SK-N-SH treated with all-trans-retinoic acid at 6 μM for 48 hours (cell line): ENCODE measurements at regions not wholly inside any gene's neighbourhood (a gene's known extent, or its start where the extent isn't known, plus 50 kb on each side); places are given as distances from the start of the nearest gene placed in this dataset.
"Not testable (repeated sequence)": the region's sequence is repeated elsewhere in the genome, so short reads cannot be mapped to it uniquely, and the experiment has no call there.

ENCODE experiments used
- ATAC-seq: fragments of 200-7000 bp; cut with Tn5 transposase; 3 replicates; pipeline ENCODE4 v1.9.1; 2020; ENCODE audit warnings: mild to moderate bottlenecking, moderate library complexity
- ARNTL ChIP-seq: fragments of 450-650 bp; formaldehyde crosslinking; IDR thresholded peaks from 2 replicates; pipeline ENCODE4 v1.5.0; 2020; ENCODE audit warnings: low read depth, mild to moderate bottlenecking, moderate library complexity, borderline replicate concordance
- BACH2 ChIP-seq: fragments of 250-450 bp; sonication (Bioruptor Pico); IDR thresholded peaks from 2 replicates; pipeline ENCODE4 v1.9.0; 2021; ENCODE audit warnings: mild to moderate bottlenecking, borderline replicate concordance
- CSDC2 ChIP-seq: fragments of 250-450 bp; sonication (Bioruptor Pico); IDR thresholded peaks from 2 replicates; pipeline ENCODE4 v1.5.0; 2020; ENCODE audit warnings: mild to moderate bottlenecking, moderate library complexity
- CSRNP3 ChIP-seq: fragments of 250-450 bp; sonication (Bioruptor Pico); IDR thresholded peaks from 2 replicates; pipeline ENCODE4 v1.5.1; 2021; ENCODE audit warnings: mild to moderate bottlenecking, moderate library complexity
- ESRRG ChIP-seq: fragments of 250-450 bp; sonication (Bioruptor Pico); IDR thresholded peaks from 2 replicates; pipeline ENCODE4 v1.6.1; 2021; ENCODE audit warnings: mild to moderate bottlenecking
- GLIS3 ChIP-seq: fragments of 250-450 bp; sonication (Bioruptor Pico); IDR thresholded peaks from 2 replicates; pipeline ENCODE4 v1.5.0; 2020; ENCODE audit warnings: mild to moderate bottlenecking, moderate library complexity
- ISL1 ChIP-seq: fragments of 250-450 bp; sonication (Bioruptor Pico); IDR thresholded peaks from 2 replicates; pipeline ENCODE4 v2.1.2; 2022; ENCODE audit warnings: mild to moderate bottlenecking, moderate library complexity
- PATZ1 ChIP-seq: fragments of 250-450 bp; sonication (Bioruptor Pico); IDR thresholded peaks from 2 replicates; pipeline ENCODE4 v1.8.0; 2020; ENCODE audit warnings: mild to moderate bottlenecking, moderate library complexity, borderline replicate concordance
- POU6F1 ChIP-seq: fragments of 250-450 bp; sonication (Bioruptor Pico); IDR thresholded peaks from 2 replicates; pipeline ENCODE4 v1.8.0; 2021; ENCODE audit warnings: low read depth, mild to moderate bottlenecking, moderate library complexity, borderline replicate concordance
- PPARA ChIP-seq: fragments of 250-450 bp; sonication (Bioruptor Pico); IDR thresholded peaks from 2 replicates; pipeline ENCODE4 v1.5.0; 2020; ENCODE audit warnings: mild to moderate bottlenecking, borderline replicate concordance
- RARB ChIP-seq: fragments of 250-450 bp; sonication (Bioruptor Pico); IDR thresholded peaks from 2 replicates; pipeline ENCODE4 v1.8.0; 2021; ENCODE audit warnings: mild to moderate bottlenecking, moderate library complexity
- SNAI2 ChIP-seq: fragments of 250-450 bp; sonication (Bioruptor Pico); IDR thresholded peaks from 2 replicates; pipeline ENCODE4 v1.5.0; 2020; ENCODE audit warnings: mild to moderate bottlenecking, moderate library complexity
- TCF4 ChIP-seq: fragments of 250-450 bp; sonication (Bioruptor Pico); IDR thresholded peaks from 2 replicates; pipeline ENCODE4 v1.8.0; 2021; ENCODE audit warnings: mild to moderate bottlenecking, moderate library complexity, borderline replicate concordance
- TSHZ2 ChIP-seq: fragments of 250-450 bp; sonication (Bioruptor Pico); IDR thresholded peaks from 2 replicates; pipeline ENCODE4 v1.5.0; 2020; ENCODE audit warnings: mild to moderate bottlenecking, moderate library complexity
- ZC3H10 ChIP-seq: fragments of 250-450 bp; sonication (Bioruptor Pico); IDR thresholded peaks from 2 replicates; pipeline ENCODE4 v1.5.1; 2021; ENCODE audit warnings: mild to moderate bottlenecking, moderate library complexity
- ZFP3 ChIP-seq: fragments of 250-450 bp; sonication (Bioruptor Pico); IDR thresholded peaks from 2 replicates; pipeline ENCODE4 v1.5.0; 2020; ENCODE audit warnings: mild to moderate bottlenecking, moderate library complexity
- ZFP30 ChIP-seq: fragments of 450-650 bp; formaldehyde crosslinking; IDR thresholded peaks from 2 replicates; pipeline ENCODE4 v1.5.0; 2022; ENCODE audit warnings: mild to moderate bottlenecking, moderate library complexity
- ZNF565 ChIP-seq: fragments of 450-650 bp; formaldehyde crosslinking; conservative IDR thresholded peaks from 2 replicates; pipeline ENCODE4 v1.5.0; 2020; ENCODE audit warnings: low read depth, mild to moderate bottlenecking, moderate library complexity
- ZNF70 ChIP-seq: fragments of 450-650 bp; formaldehyde crosslinking; IDR thresholded peaks from 2 replicates; pipeline ENCODE4 v1.5.0; 2020; ENCODE audit warnings: mild to moderate bottlenecking, moderate library complexity
- ZNF8 ChIP-seq: fragments of 450-650 bp; formaldehyde crosslinking; IDR thresholded peaks from 2 replicates; pipeline ENCODE4 v1.5.0; 2020; ENCODE audit warnings: mild to moderate bottlenecking, moderate library complexity
- TF ChIP-seq, protein P1 (sequence below): fragments of 250-450 bp; sonication (Bioruptor Pico); IDR thresholded peaks from 2 replicates; pipeline ENCODE4 v1.5.1; 2020; ENCODE audit warnings: low read depth, mild to moderate bottlenecking, moderate library complexity

- TF ChIP-seq, protein P1, sequence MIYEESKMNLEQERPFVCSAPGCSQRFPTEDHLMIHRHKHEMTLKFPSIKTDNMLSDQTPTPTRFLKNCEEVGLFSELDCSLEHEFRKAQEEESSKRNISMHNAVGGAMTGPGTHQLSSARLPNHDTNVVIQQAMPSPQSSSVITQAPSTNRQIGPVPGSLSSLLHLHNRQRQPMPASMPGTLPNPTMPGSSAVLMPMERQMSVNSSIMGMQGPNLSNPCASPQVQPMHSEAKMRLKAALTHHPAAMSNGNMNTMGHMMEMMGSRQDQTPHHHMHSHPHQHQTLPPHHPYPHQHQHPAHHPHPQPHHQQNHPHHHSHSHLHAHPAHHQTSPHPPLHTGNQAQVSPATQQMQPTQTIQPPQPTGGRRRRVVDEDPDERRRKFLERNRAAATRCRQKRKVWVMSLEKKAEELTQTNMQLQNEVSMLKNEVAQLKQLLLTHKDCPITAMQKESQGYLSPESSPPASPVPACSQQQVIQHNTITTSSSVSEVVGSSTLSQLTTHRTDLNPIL (CRISPR knock-in tag) = no peak
- TF ChIP-seq SNAI2 (no peak), ARNTL (CRISPR knock-in tag) (no peak), ZNF8 (CRISPR knock-in tag) (no peak), ZFP3 (no peak), BACH2 (CRISPR knock-in tag) (no peak)
- ATAC-seq = no peak
These were observed 608.5 kb downstream of the PSAT1 start for GRCh38 chr9:78905387-78905786.

- TF ChIP-seq CSRNP3 (no peak), TCF4 (no peak), PPARA (CRISPR knock-in tag) (no peak), PATZ1 (CRISPR knock-in tag) (no peak), CSDC2 (CRISPR knock-in tag) (no peak), SNAI2 (no peak)
- TF ChIP-seq, protein P1 (CRISPR knock-in tag) = no peak
- no peak for ATAC-seq
These were observed 609.2 kb downstream of the PSAT1 start for GRCh38 chr9:78905986-78906755.

GRCh38 chr9:78909566-78909965 lies 612.6 kb downstream of the PSAT1 start:
- ATAC-seq = no peak

GRCh38 chr9:78916884-78917283 lies 620.0 kb downstream of the PSAT1 start:
- ATAC-seq = not testable (repeated sequence)

More at GRCh38 chr9:78909566-78909965, 612.6 kb downstream of the PSAT1 start:
- TF ChIP-seq ISL1 (CRISPR knock-in tag) (peak; percentile 52), ARNTL (CRISPR knock-in tag) (no peak)

DNA sequence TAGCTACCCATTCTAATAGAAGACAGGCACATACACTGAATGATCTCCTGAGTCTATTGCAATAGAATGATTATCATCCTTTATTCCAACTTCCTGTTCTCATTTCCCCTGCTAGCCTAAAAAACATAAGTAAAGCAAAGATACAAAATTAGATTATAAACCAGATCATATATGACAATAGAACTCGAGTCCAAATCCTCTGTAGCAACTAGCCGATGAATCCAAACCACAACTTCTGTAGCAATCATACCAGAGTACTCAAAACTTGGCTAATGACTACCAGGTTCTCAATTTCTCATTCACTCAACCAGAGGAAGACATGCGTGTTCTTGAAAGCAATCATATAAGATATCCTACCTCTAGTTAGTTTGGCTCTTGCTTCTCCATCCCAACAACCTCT lies 622.1 kb downstream of the PSAT1 start:
- no peak for ATAC-seq
- TF ChIP-seq ZNF70 (no peak), ISL1 (CRISPR knock-in tag) (no peak), ESRRG (no peak), PPARA (CRISPR knock-in tag) (no peak), CSDC2 (CRISPR knock-in tag) (no peak), ZNF565 (no peak), POU6F1 (CRISPR knock-in tag) (no peak), ZC3H10 (no peak), ARNTL (CRISPR knock-in tag) (no peak), PATZ1 (CRISPR knock-in tag) (no peak), ZFP3 (no peak), RARB (CRISPR knock-in tag) (no peak), ZNF8 (CRISPR knock-in tag) (no peak), BACH2 (CRISPR knock-in tag) (no peak), ZFP30 (CRISPR knock-in tag) (no peak), GLIS3 (CRISPR knock-in tag) (no peak), TCF4 (no peak), TSHZ2 (CRISPR knock-in tag) (no peak)
